Astrocyte (in vitro differentiated cells and primary cell): ENCODE measurements at regions not wholly inside any gene's neighbourhood (a gene's known extent, or its start where the extent isn't known, plus 50 kb on each side); places are given as distances from the start of the nearest gene placed in this dataset.

Experiments used
- DNase-seq: peaks from one replicate; pipeline ENCODE4 v3.0.0-alpha.2; 2010; ENCODE audit warnings: low read depth
- FAIRE-seq: peaks from 2 replicates; lab custom pipeline; 2011; peaks lifted over from hg19 to GRCh38; lab: Jason Lieb, UNC
- H2AFZ ChIP-seq: 2 replicates; pipeline ENCODE4 v1.6.0; 2012; ENCODE audit warnings: low read depth, low read length, inconsistent platforms
- H3K27ac ChIP-seq: 2 replicates; pipeline ENCODE4 v1.5.1; 2011; ENCODE audit warnings: low read depth, low read length, inconsistent platforms
- H3K27me3 ChIP-seq: 2 replicates; pipeline ENCODE4 v1.6.0; 2011; ENCODE audit warnings: low read length, inconsistent platforms; ENCODE audit not compliant: insufficient read depth
- H3K36me3 ChIP-seq: 2 replicates; pipeline ENCODE4 v1.5.1; 2011; ENCODE audit warnings: low read length, inconsistent platforms; ENCODE audit not compliant: insufficient read depth
- H3K4me1 ChIP-seq: 2 replicates; pipeline ENCODE4 v1.5.1; 2011; ENCODE audit warnings: low read length, inconsistent platforms; ENCODE audit not compliant: insufficient read depth
- H3K4me2 ChIP-seq: 2 replicates; pipeline ENCODE4 v1.6.0; 2012; ENCODE audit warnings: low read length, inconsistent platforms
- H3K4me3 ChIP-seq: 2 replicates; pipeline ENCODE4 v1.5.1; 2011; ENCODE audit warnings: low read depth, mild to moderate bottlenecking, low read length, inconsistent platforms; ENCODE audit not compliant: insufficient read depth
- H3K79me2 ChIP-seq: 2 replicates; pipeline ENCODE4 v1.6.0; 2012; ENCODE audit warnings: mild to moderate bottlenecking, low read length, inconsistent platforms; ENCODE audit not compliant: insufficient read depth
- H3K9ac ChIP-seq: 2 replicates; pipeline ENCODE4 v1.6.0; 2012; ENCODE audit warnings: mild to moderate bottlenecking, low read length, inconsistent platforms
- H3K9me3 ChIP-seq: 2 replicates; pipeline ENCODE4 v1.5.1; 2012; ENCODE audit warnings: low read depth, mild to moderate bottlenecking, low read length, inconsistent platforms; ENCODE audit not compliant: insufficient read depth
- H4K20me1 ChIP-seq: 2 replicates; pipeline ENCODE4 v1.6.0; 2012; ENCODE audit warnings: low read length, inconsistent platforms; ENCODE audit not compliant: insufficient read depth
- H3K27ac Mint-ChIP-seq: one replicate; pipeline ENCODE4 v1.8.0; 2021; ENCODE audit warnings: mild to moderate bottlenecking, mixed read lengths; ENCODE audit not compliant: unreplicated experiment
- H3K27me3 Mint-ChIP-seq: one replicate; pipeline ENCODE4 v1.8.0; 2021; ENCODE audit warnings: low read depth, mixed read lengths; ENCODE audit not compliant: unreplicated experiment
- H3K36me3 Mint-ChIP-seq: one replicate; pipeline ENCODE4 v1.8.0; 2021; ENCODE audit warnings: low read depth, mixed read lengths; ENCODE audit not compliant: unreplicated experiment
- H3K4me1 Mint-ChIP-seq: one replicate; pipeline ENCODE4 v1.8.0; 2021; ENCODE audit warnings: low read depth, mixed read lengths; ENCODE audit not compliant: unreplicated experiment
- H3K4me3 Mint-ChIP-seq: one replicate; pipeline ENCODE4 v1.8.0; 2021; ENCODE audit warnings: mild to moderate bottlenecking, moderate library complexity, mixed read lengths; ENCODE audit not compliant: unreplicated experiment
- H3K9me3 Mint-ChIP-seq: one replicate; pipeline ENCODE4 v1.8.0; 2021; ENCODE audit warnings: mild to moderate bottlenecking, mixed read lengths; ENCODE audit not compliant: unreplicated experiment
- EZH2 ChIP-seq: IDR thresholded peaks from 2 replicates; pipeline ENCODE4 v1.6.1; 2012; ENCODE audit warnings: mild to moderate bottlenecking, low read length, inconsistent platforms; ENCODE audit not compliant: insufficient read depth
- TF ChIP-seq, protein P1 (sequence below): IDR thresholded peaks from 2 replicates; pipeline ENCODE4 v1.5.1; 2011; ENCODE audit warnings: low read depth, mild to moderate bottlenecking, inconsistent platforms, low read length, moderate library complexity; ENCODE audit not compliant: insufficient read depth

- Mint-ChIP-seq H3K4me1 (no peaks in the 10 kb centered on the region), H3K27ac (no peak overlapping the region), H3K4me3 (no peak overlapping the region), H3K36me3 (no peaks in the 10 kb centered on the region), H3K9me3 (no peaks in the 10 kb centered on the region), H3K27me3 (no peaks in the 10 kb centered on the region)
- Histone ChIP-seq H4K20me1 (no peaks in the 10 kb centered on the region), H3K4me2 (no peak overlapping the region), H3K9me3 (no peaks in the 10 kb centered on the region), H3K9ac (no peak overlapping the region), H2AFZ (no peak overlapping the region), H3K4me3 (no peak overlapping the region), H3K36me3 (no peaks in the 10 kb centered on the region), H3K4me1 (no peaks in the 10 kb centered on the region), H3K79me2 (no peaks in the 10 kb centered on the region), H3K27ac (no peak overlapping the region), H3K27me3 (no peaks in the 10 kb centered on the region)
- no peak for DNase-seq
- TF ChIP-seq, protein P1, sequence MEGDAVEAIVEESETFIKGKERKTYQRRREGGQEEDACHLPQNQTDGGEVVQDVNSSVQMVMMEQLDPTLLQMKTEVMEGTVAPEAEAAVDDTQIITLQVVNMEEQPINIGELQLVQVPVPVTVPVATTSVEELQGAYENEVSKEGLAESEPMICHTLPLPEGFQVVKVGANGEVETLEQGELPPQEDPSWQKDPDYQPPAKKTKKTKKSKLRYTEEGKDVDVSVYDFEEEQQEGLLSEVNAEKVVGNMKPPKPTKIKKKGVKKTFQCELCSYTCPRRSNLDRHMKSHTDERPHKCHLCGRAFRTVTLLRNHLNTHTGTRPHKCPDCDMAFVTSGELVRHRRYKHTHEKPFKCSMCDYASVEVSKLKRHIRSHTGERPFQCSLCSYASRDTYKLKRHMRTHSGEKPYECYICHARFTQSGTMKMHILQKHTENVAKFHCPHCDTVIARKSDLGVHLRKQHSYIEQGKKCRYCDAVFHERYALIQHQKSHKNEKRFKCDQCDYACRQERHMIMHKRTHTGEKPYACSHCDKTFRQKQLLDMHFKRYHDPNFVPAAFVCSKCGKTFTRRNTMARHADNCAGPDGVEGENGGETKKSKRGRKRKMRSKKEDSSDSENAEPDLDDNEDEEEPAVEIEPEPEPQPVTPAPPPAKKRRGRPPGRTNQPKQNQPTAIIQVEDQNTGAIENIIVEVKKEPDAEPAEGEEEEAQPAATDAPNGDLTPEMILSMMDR, result no peak
- no peak for TF ChIP-seq EZH2
- no peak for FAIRE-seq
Observed at GRCh38 chr6:48315915-48316314, 204.9 kb upstream of the PTCHD4 start.

- no peaks in the 10 kb centered on the region for H3K9me3 Mint-ChIP-seq
- no peaks in the 10 kb centered on the region for H3K27me3 Mint-ChIP-seq
- H3K4me3 Mint-ChIP-seq, result no peak overlapping the region
- no peaks in the 10 kb centered on the region for H3K36me3 ChIP-seq
- no peaks in the 10 kb centered on the region for H3K36me3 Mint-ChIP-seq
- H4K20me1 ChIP-seq, result no peaks in the 10 kb centered on the region
- no peak overlapping the region for H3K27ac ChIP-seq
- DNase-seq (no peak), FAIRE-seq (no peak)
- H2AFZ ChIP-seq, result no peak overlapping the region
- no peaks in the 10 kb centered on the region for H3K4me1 Mint-ChIP-seq
- no peak overlapping the region for H3K4me2 ChIP-seq
- no peaks in the 10 kb centered on the region for H3K79me2 ChIP-seq
- H3K27ac Mint-ChIP-seq, result no peak overlapping the region
- no peaks in the 10 kb centered on the region for H3K27me3 ChIP-seq
- H3K4me1 ChIP-seq, result no peaks in the 10 kb centered on the region
- no peak overlapping the region for H3K4me3 ChIP-seq
- H3K9ac ChIP-seq, result no peak overlapping the region
- TF ChIP-seq, protein P1, result no peak
- TF ChIP-seq EZH2, result no peak
- no peaks in the 10 kb centered on the region for H3K9me3 ChIP-seq
Observed at GRCh38 chr6:48315051-48315719, 204.2 kb upstream of the PTCHD4 start.

GRCh38 chr6:48311301-48311700 is 200.3 kb upstream of the PTCHD4 start:
- no peaks in the 10 kb centered on the region for H3K36me3 Mint-ChIP-seq
- Histone ChIP-seq H3K4me1 (no peaks in the 10 kb centered on the region), H3K27ac (no peak overlapping the region), H3K79me2 (no peaks in the 10 kb centered on the region), H3K36me3 (no peaks in the 10 kb centered on the region), H3K4me2 (no peak overlapping the region), H2AFZ (no peak overlapping the region), H3K27me3 (no peaks in the 10 kb centered on the region), H3K9ac (no peak overlapping the region), H4K20me1 (no peaks in the 10 kb centered on the region), H3K9me3 (no peaks in the 10 kb centered on the region), H3K4me3 (no peak overlapping the region)
- no peak overlapping the region for H3K4me3 Mint-ChIP-seq
- no peaks in the 10 kb centered on the region for H3K9me3 Mint-ChIP-seq
- DNase-seq (no peak), FAIRE-seq (no peak)
- TF ChIP-seq, protein P1, result no peak
- no peak overlapping the region for H3K27ac Mint-ChIP-seq
- no peaks in the 10 kb centered on the region for H3K4me1 Mint-ChIP-seq
- H3K27me3 Mint-ChIP-seq, result no peaks in the 10 kb centered on the region
